Cardiac septum (tissue), 1 donor: ENCODE measurements at regions not wholly inside any gene's neighbourhood (a gene's known extent, or its start where the extent isn't known, plus 50 kb on each side); places are given as distances from the start of the nearest gene placed in this dataset.

Experiments used
- DNase-seq: peaks from one replicate; pipeline ENCODE4 v3.0.0-alpha.2; 2020; ENCODE audit warnings: low spot score
- intact Hi-C: fragments of 100-400 bp; cut with DNase I; formaldehyde crosslinking; loops from one replicate; pipeline ENCODE4 v1.14.0; 2022
- donor health status: DM: no; HTN: no; CAD: no.

GRCh38 chr15:93913310-93913709, 318.1 kb upstream of the MCTP2 start:
- no peak for DNase-seq
- intact Hi-C loops: no loop called here

GRCh38 chr15:93900476-93901400, 330.6 kb upstream of the MCTP2 start:
- DNase-seq: no peak
- intact Hi-C loops: no loop called here

- DNase-seq: no peak
- intact Hi-C loops: no loop called here
Observed at GRCh38 chr15:93899817-93900216, 331.5 kb upstream of the MCTP2 start.

- no peak for DNase-seq
- intact Hi-C loops: no loop called here
Observed at GRCh38 chr15:93897377-93897776, 334.0 kb upstream of the MCTP2 start.

- intact Hi-C loops: no loop called here
- no peak for DNase-seq
Observed at GRCh38 chr15:93895976-93896770, 335.2 kb upstream of the MCTP2 start.

- DNase-seq: no peak
- intact Hi-C loops: no loop called here
Observed at GRCh38 chr15:93894438-93895036, 336.8 kb upstream of the MCTP2 start.

GRCh38 chr15:93887151-93887550, 344.2 kb upstream of the MCTP2 start:
- intact Hi-C loops: no loop called here
- no peak for DNase-seq

- intact Hi-C loops: no loop called here
- no peak for DNase-seq
Observed at GRCh38 chr15:93882779-93883178, 348.6 kb upstream of the MCTP2 start.

GRCh38 chr15:93882141-93882540, 349.2 kb upstream of the MCTP2 start:
- intact Hi-C loops: no loop called here
- no peak for DNase-seq

GRCh38 chr15:93881310-93881709, 350.1 kb upstream of the MCTP2 start:
- intact Hi-C loops: no loop called here
- DNase-seq: no peak

- DNase-seq: no peak
- intact Hi-C loops: no loop called here
Observed at GRCh38 chr15:93880358-93880757, 351.0 kb upstream of the MCTP2 start.

- intact Hi-C loops: no loop called here
Observed at GRCh38 chr15:93870583-93870982, 360.8 kb upstream of the MCTP2 start.

GRCh38 chr15:93866948-93867347, 364.4 kb upstream of the MCTP2 start:
- intact Hi-C loops: loop anchor here (5.0 kb wide), 1 partner anchor 380 kb away; no protein-coding TSS in a partner anchor
- DNase-seq: no peak

More at GRCh38 chr15:93870583-93870982, 360.8 kb upstream of the MCTP2 start:
- DNase-seq: no peak

- DNase-seq: no peak
- intact Hi-C loops: loop anchor here (5.0 kb wide), 1 partner anchor 379 kb away; no protein-coding TSS in a partner anchor
Observed at GRCh38 chr15:93866476-93866875, 364.9 kb upstream of the MCTP2 start.

- no peak for DNase-seq
- intact Hi-C loops: loop anchor here (5.0 kb wide), 1 partner anchor 378 kb away; no protein-coding TSS in a partner anchor
Observed at GRCh38 chr15:93865586-93865985, 365.8 kb upstream of the MCTP2 start.

GRCh38 chr15:93862791-93863190, 368.6 kb upstream of the MCTP2 start:
- intact Hi-C loops: no loop called here
- peak; percentile 83 for DNase-seq

- no peak for DNase-seq
- intact Hi-C loops: no loop called here
Observed at GRCh38 chr15:93861956-93862741, 369.2 kb upstream of the MCTP2 start.

- no peak for DNase-seq
- intact Hi-C loops: no loop called here
Observed at GRCh38 chr15:93861413-93861812, 369.9 kb upstream of the MCTP2 start.

- intact Hi-C loops: no loop called here
- no peak for DNase-seq
Observed at GRCh38 chr15:93860701-93861100, 370.7 kb upstream of the MCTP2 start.
